GM18499 (cell line): ENCODE measurements at regions not wholly inside any gene's neighbourhood (a gene's known extent, or its start where the extent isn't known, plus 50 kb on each side); places are given as distances from the start of the nearest gene placed in this dataset.

Experiments used
- ATAC-seq: cut with Tn5 transposase; IDR thresholded peaks from one replicate; pipeline ENCODE4 v1.9.1; 2021; ENCODE audit warnings: moderate number of reproducible peaks; ENCODE audit not compliant: insufficient read depth, unreplicated experiment

- ATAC-seq: no peak
Observed at GRCh38 chr4:20302336-20302735, 50.6 kb downstream of the SLIT2 start.

- no peak for ATAC-seq
Observed at GRCh38 chr4:20305976-20306375, 54.3 kb downstream of the SLIT2 start.

- no peak for ATAC-seq
Observed at GRCh38 chr4:20311856-20312255, 60.2 kb downstream of the SLIT2 start.

GRCh38 chr4:20313237-20314030, 61.7 kb downstream of the SLIT2 start:
- ATAC-seq: peak; percentile 76

GRCh38 chr4:20317424-20317985, 65.8 kb downstream of the SLIT2 start:
- ATAC-seq: no peak

- no peak for ATAC-seq
Observed at GRCh38 chr4:20318001-20318908, 66.5 kb downstream of the SLIT2 start.

GRCh38 chr4:20318909-20319277, 67.2 kb downstream of the SLIT2 start:
- no peak for ATAC-seq

GRCh38 chr4:20319825-20320612, 68.3 kb downstream of the SLIT2 start:
- no peak for ATAC-seq

GRCh38 chr4:20323991-20324390, 72.3 kb downstream of the SLIT2 start:
- ATAC-seq: no peak

- no peak for ATAC-seq
Observed at GRCh38 chr4:20326460-20326859, 74.8 kb downstream of the SLIT2 start.

- ATAC-seq: no peak
Observed at GRCh38 chr4:20326977-20327376, 75.3 kb downstream of the SLIT2 start.

- ATAC-seq: no peak
Observed at GRCh38 chr4:20327808-20328207, 76.1 kb downstream of the SLIT2 start.

- ATAC-seq: no peak
Observed at GRCh38 chr4:20331642-20332041, 79.9 kb downstream of the SLIT2 start.

- ATAC-seq: no peak
Observed at GRCh38 chr4:20333141-20333715, 81.5 kb downstream of the SLIT2 start.

- no peak for ATAC-seq
Observed at GRCh38 chr4:20337261-20337664, 85.6 kb downstream of the SLIT2 start.

- ATAC-seq: no peak
Observed at GRCh38 chr4:20338841-20339240, 87.1 kb downstream of the SLIT2 start.

- no peak for ATAC-seq
Observed at GRCh38 chr4:20341134-20341738, 89.5 kb downstream of the SLIT2 start.

- no peak for ATAC-seq
Observed at GRCh38 chr4:20347531-20347930, 95.8 kb downstream of the SLIT2 start.

- ATAC-seq: no peak
Observed at GRCh38 chr4:20348411-20348810, 96.7 kb downstream of the SLIT2 start.
